ENCODE measurements at regions not wholly inside any gene's neighbourhood (a gene's known extent, or its start where the extent isn't known, plus 50 kb on each side); places are given as distances from the start of the nearest gene placed in this dataset.

DNA sequence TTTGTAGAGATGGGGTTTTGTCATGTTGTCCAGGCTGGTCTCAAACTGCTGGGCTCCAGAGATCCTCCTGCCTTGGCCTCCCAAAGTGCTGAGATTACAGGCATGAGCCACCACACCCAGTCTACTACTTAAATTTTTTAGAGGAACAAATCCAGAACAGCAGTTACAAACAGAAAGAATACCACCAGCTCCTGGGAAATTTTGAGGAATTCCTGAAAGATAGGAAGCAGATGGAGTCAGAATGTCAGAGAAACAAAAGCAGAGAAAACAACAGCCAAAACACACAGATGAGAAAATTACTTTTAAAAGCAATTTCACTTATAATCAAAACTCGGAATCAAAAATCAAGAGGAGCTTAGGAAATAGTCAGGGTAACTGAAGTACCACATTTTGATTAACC is 543.3 kb upstream of the MARCKS start:
- TF ChIP-seq, protein P1, sequence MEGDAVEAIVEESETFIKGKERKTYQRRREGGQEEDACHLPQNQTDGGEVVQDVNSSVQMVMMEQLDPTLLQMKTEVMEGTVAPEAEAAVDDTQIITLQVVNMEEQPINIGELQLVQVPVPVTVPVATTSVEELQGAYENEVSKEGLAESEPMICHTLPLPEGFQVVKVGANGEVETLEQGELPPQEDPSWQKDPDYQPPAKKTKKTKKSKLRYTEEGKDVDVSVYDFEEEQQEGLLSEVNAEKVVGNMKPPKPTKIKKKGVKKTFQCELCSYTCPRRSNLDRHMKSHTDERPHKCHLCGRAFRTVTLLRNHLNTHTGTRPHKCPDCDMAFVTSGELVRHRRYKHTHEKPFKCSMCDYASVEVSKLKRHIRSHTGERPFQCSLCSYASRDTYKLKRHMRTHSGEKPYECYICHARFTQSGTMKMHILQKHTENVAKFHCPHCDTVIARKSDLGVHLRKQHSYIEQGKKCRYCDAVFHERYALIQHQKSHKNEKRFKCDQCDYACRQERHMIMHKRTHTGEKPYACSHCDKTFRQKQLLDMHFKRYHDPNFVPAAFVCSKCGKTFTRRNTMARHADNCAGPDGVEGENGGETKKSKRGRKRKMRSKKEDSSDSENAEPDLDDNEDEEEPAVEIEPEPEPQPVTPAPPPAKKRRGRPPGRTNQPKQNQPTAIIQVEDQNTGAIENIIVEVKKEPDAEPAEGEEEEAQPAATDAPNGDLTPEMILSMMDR (IDR thresholded peaks at IDR 0.05; ENCODE audit: insufficient read depth, low read depth, low read length) = no peak
- TF ChIP-seq EZH2 (IDR thresholded peaks at IDR 0.05; ENCODE audit: insufficient read depth, low read length) = no peak
